ENCODE measurements at regions not wholly inside any gene's neighbourhood (a gene's known extent, or its start where the extent isn't known, plus 50 kb on each side); places are given as distances from the start of the nearest gene placed in this dataset.

DNA sequence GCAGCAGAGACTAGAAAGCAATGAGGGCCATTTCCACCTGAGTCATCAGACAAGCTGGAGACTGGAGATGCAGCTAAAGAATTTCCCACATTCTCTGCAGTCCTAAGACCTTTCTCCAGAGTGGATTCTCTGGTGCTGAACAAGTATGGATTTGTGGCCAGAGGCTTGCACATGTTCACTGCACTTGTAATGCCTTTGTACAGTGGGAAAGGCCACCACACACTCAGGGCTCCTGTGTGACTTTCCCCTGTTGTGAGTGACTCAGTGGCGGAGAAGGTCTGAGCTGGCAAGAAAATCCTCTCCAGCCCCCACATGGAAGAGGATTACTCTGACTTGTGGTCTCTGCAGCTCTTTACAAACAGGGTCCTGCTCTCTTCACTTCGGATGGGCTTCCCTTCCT is 192.3 kb downstream of the C6orf118 start:
- H3K4me1 ChIP-seq, result no peaks in the 10 kb centered on the region
- H3K36me3 ChIP-seq, result no peaks in the 10 kb centered on the region
- 43% methylated on average over 2 of the region's 2 CpGs for WGBS
- no peaks in the 10 kb centered on the region for H3K27me3 ChIP-seq
- DNase-seq (ENCODE audit: low spot score in 2 of 2), result no peak
- H3K4me3 ChIP-seq, result no peak overlapping the region
- TF ChIP-seq POLR2A (IDR thresholded peaks at IDR 0.05) (no peak), EP300 (IDR thresholded peaks at IDR 0.05) (no peak), POLR2AphosphoS5 (IDR thresholded peaks at IDR 0.05) (no peak)
- TF ChIP-seq, protein P1, sequence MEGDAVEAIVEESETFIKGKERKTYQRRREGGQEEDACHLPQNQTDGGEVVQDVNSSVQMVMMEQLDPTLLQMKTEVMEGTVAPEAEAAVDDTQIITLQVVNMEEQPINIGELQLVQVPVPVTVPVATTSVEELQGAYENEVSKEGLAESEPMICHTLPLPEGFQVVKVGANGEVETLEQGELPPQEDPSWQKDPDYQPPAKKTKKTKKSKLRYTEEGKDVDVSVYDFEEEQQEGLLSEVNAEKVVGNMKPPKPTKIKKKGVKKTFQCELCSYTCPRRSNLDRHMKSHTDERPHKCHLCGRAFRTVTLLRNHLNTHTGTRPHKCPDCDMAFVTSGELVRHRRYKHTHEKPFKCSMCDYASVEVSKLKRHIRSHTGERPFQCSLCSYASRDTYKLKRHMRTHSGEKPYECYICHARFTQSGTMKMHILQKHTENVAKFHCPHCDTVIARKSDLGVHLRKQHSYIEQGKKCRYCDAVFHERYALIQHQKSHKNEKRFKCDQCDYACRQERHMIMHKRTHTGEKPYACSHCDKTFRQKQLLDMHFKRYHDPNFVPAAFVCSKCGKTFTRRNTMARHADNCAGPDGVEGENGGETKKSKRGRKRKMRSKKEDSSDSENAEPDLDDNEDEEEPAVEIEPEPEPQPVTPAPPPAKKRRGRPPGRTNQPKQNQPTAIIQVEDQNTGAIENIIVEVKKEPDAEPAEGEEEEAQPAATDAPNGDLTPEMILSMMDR (IDR thresholded peaks at IDR 0.05), result no peak
- peaks cover 7% of the 10 kb centered on the region for H3K9me3 ChIP-seq
- H3K27ac ChIP-seq, result no peak overlapping the region

DNA sequence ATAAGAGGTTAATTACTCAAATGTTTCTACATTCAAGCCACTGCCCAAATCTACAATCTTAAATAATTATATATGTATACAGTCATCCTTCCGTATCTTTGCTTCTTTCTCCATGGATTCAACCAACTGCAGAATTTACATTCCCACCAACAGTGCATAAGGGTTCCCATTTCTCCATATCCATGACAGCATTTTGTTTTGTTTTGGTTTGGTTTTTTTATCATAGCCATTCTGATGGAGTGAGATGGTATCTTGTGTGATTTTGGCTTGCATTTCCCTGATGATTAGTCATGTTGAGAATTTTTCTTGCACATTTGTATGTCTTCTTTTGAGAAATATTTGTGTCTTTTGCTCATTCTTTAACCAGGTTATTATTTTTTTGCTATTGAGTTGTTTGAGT is 198.5 kb downstream of the C6orf118 start:
- no peak overlapping the region for H3K4me3 ChIP-seq
- DNase-seq (ENCODE audit: low spot score in 2 of 2), result no peak
- TF ChIP-seq POLR2A (IDR thresholded peaks at IDR 0.05) (no peak), EP300 (IDR thresholded peaks at IDR 0.05) (no peak), POLR2AphosphoS5 (IDR thresholded peaks at IDR 0.05) (no peak)
- TF ChIP-seq, protein P1 (IDR thresholded peaks at IDR 0.05), result no peak
- peaks cover 7% of the 10 kb centered on the region for H3K9me3 ChIP-seq
- no peaks in the 10 kb centered on the region for H3K36me3 ChIP-seq
- 77% methylated on average over 1 of the region's 1 CpG for WGBS
- H3K4me1 ChIP-seq, result no peaks in the 10 kb centered on the region
- no peaks in the 10 kb centered on the region for H3K27me3 ChIP-seq
- no peak overlapping the region for H3K27ac ChIP-seq

DNA sequence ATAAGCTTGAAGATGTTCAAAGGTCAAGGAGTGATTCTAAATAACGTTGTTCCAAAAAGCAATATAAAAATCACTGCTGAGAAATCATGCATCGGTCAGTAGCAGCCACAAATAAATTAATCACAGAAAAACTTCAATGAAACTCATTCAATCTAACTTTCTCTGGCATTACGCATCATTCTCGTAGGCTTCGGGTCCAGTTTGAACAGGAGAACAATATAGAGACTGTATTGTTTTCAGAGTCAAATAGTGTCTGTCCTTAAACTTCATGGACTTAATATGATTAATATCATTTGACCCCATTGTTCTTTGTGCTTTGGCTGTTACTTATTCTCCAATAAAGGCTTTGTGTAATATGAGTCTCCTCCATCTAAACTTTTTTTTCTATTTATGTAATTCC is 200.4 kb downstream of the C6orf118 start:
- TF ChIP-seq, protein P1 (IDR thresholded peaks at IDR 0.05), result no peak
- TF ChIP-seq POLR2AphosphoS5 (IDR thresholded peaks at IDR 0.05) (no peak), EP300 (IDR thresholded peaks at IDR 0.05) (no peak)
- Histone ChIP-seq H3K27me3 (no peaks in the 10 kb centered on the region), H3K4me1 (no peaks in the 10 kb centered on the region), H3K36me3 (no peaks in the 10 kb centered on the region), H3K4me3 (no peak overlapping the region), H3K9me3 (peaks cover 3% of the 10 kb centered on the region), H3K27ac (no peak overlapping the region)
- WGBS, result 68% methylated on average over 5 of the region's 5 CpGs
- no peak for DNase-seq (ENCODE audit: low spot score in 2 of 2)

DNA sequence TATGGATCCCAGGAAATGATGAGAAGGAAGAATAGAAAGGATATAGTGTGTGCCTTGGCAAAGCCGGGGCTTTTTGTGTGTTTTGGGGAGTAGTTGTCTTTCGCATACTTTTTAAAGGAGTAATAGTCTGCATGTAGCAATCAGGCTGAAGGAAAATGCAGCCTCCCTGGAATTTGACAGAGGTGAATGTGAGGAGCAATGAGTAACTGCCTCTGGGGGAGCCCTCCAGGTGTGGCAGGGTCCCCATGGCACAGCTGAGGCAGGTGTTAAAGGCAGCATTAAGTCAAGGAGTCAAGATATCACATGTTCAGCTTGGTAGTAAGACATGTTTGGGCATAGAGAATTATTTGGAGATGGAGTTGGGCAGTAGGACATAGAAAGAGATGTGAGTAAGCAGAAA is 203.1 kb downstream of the C6orf118 start:
- no peak for DNase-seq (ENCODE audit: low spot score in 2 of 2)
- H3K4me3 ChIP-seq, result no peak overlapping the region

DNA sequence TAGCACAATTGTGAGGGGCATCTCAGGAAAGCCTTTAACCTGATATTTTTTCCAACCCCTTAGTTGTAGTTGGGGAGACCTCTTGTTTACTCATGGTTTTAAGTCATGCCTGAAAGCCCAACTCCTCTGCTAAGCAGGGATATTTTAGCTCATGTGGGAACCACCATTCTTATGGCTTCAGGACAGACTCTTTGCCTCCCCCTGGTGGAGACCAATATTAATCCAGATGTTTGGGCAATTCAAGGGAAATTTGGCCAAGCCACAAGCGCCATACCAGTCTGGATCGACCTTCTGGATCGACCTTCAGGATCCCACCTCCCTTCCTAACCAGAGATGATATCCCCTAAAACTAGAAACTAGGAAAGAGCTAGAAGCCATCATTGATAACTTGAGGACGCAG is 211.2 kb downstream of the C6orf118 start:
- WGBS, result 76% methylated on average over 4 of the region's 4 CpGs
- no peak for DNase-seq (ENCODE audit: low spot score in 2 of 2)
- no peaks in the 10 kb centered on the region for H3K36me3 ChIP-seq
- TF ChIP-seq POLR2A (IDR thresholded peaks at IDR 0.05), result no peak
- no peak for TF ChIP-seq POLR2AphosphoS5 (IDR thresholded peaks at IDR 0.05)
- no peak for TF ChIP-seq EP300 (IDR thresholded peaks at IDR 0.05)
- TF ChIP-seq, protein P1 (IDR thresholded peaks at IDR 0.05), result no peak
- H3K9me3 ChIP-seq, result peaks cover 12% of the 10 kb centered on the region
- H3K4me1 ChIP-seq, result no peaks in the 10 kb centered on the region
- no peak overlapping the region for H3K4me3 ChIP-seq
- no peak overlapping the region for H3K27ac ChIP-seq
- H3K27me3 ChIP-seq, result no peaks in the 10 kb centered on the region

More for the DNA sequence above, 203.1 kb downstream of the C6orf118 start:
- Histone ChIP-seq H3K27ac (no peak overlapping the region), H3K9me3 (no peaks in the 10 kb centered on the region), H3K36me3 (no peaks in the 10 kb centered on the region), H3K4me1 (no peaks in the 10 kb centered on the region), H3K27me3 (no peaks in the 10 kb centered on the region)
- WGBS, result 76% methylated on average over 2 of the region's 2 CpGs
- TF ChIP-seq POLR2A (IDR thresholded peaks at IDR 0.05) (no peak), EP300 (IDR thresholded peaks at IDR 0.05) (no peak), POLR2AphosphoS5 (IDR thresholded peaks at IDR 0.05) (no peak)
- TF ChIP-seq, protein P1 (IDR thresholded peaks at IDR 0.05), result no peak
